ENCODE measurements at regions not wholly inside any gene's neighbourhood (a gene's known extent, or its start where the extent isn't known, plus 50 kb on each side); places are given as distances from the start of the nearest gene placed in this dataset.

- TF ChIP-seq SRSF7 (optimal IDR thresholded peaks at IDR 0.05; ENCODE audit: low read depth, low read length) (no peak), TAF1 (IDR thresholded peaks at IDR 0.05; ENCODE audit: control insufficient read depth, extremely low read depth, insufficient read depth, low read length, severe bottlenecking) (no peak), CTCF (IDR thresholded peaks at IDR 0.05 in 2 of 3, conservative IDR thresholded peaks at IDR 0.05 in 1 of 3; ENCODE audit: insufficient read depth in 2 of 3, low read depth in 1 of 3, low read length in 3 of 3) (no peak), CEBPB (tag; IDR thresholded peaks at IDR 0.05) (no peak), ZNF133 (CRISPR knock-in tag; IDR thresholded peaks at IDR 0.05) (no peak), DIDO1 (tag; IDR thresholded peaks at IDR 0.05; ENCODE audit: low read depth) (no peak), JUND (IDR thresholded peaks at IDR 0.05; ENCODE audit: borderline replicate concordance, low read depth, low read length) (no peak), JUND (tag; IDR thresholded peaks at IDR 0.05; ENCODE audit: borderline replicate concordance, low read depth, low read length) (no peak)
These were observed 622.7 kb downstream of the CD109 start for GRCh38 chr6:74318738-74319137.

All from K562 (cell line).